Stimulated activated CD4-positive, alpha-beta T cell treated with anti-CD3 and anti-CD28 coated beads, Interleukin-12 subunit alpha, Interleukin-12 subunit beta, amount 100 ng/mL, for 48 hours (primary cell): ENCODE measurements at regions not wholly inside any gene's neighbourhood (a gene's known extent, or its start where the extent isn't known, plus 50 kb on each side); places are given as distances from the start of the nearest gene placed in this dataset.

Source experiments
- DNase-seq, 3 donors: peaks; one replicate each; pipeline ENCODE4 v3.0.0-alpha.2; 2020; ENCODE audit warnings: low read depth in 2 of 3, low spot score in 1 of 3

DNA sequence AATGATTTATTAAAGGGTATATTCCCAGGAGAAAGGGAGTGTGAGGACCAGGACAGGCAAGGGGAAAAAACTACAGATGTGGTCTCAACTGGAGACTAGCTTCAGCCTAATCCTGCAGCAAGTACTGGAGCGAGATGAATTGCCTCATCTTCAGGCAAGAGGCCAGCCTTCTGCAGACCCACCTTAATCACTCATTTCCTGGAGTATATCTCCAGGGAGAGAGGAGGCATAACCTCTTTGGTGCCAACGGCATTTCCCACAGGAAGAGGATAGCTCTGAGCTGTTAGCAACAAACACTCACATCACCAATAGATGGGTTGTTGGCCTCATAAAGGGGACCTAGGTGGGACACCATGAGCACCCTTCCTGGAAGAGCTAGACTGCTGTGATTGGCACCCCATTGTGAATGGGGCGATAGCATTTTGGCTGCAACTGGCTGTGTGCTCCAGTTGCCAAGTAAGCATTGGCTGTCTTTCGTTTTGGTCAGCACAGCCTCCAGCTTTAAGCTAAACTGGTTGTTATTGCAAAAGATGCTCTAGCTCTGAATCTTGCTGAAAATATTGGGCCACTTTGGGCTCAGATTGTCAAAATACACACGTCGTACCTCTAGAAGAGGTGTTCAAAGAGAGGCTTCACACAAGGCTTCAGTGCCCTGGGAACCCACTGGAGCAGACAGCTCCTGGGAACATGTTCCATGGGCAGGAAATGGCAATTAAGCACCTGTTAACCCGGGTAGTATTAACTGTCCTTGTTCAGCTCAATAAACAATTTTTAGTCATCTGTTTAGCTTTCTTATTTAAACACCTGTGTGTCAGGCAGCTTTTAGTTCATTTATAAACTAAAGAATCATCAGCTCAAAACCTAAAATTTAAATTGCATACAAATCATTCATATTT, 314.8 kb upstream of the C1orf87 start:
- no peak for DNase-seq

DNA sequence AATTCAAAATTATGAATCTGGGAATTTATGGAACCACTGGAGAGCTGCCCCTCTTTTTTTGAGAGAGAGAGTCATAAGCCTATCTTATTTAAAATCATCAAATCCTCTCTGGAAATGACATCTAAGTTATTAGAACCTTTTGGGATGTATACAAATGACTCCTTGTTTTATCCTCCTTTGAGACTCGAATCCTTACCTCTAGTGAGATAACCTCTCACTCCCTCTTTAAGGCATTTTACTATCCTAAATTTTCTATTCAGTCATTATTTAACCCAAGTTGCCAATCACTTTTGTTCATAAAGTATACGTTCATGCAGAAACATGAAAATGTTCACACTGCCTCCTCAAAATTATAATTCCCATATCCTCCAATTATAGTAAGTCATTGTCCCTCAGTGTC, 313.6 kb upstream of the C1orf87 start:
- DNase-seq = no peak

DNA sequence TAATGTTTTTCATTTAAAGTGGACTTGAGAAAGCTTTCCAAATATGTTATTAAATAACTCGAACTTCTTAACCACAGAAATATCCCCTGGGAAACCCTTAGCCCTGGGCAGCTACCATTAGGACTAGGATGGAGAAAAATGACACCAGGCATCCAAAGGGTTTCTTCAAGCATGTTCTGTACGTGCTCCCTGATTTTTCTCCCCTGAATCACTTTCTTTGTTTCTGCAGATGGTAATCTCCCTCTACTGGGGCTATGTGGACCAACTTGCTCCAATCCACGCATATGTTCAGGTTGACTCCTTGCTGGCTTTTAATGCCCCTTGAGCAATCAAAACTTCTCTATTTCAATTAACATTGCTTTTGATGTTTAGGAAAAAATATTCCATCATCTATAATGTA, 312.7 kb upstream of the C1orf87 start:
- no peak for DNase-seq

- no peak for DNase-seq
These were observed 302.6 kb upstream of the C1orf87 start for GRCh38 chr1:60376196-60376595.

- no peak for DNase-seq
These were observed 301.0 kb upstream of the C1orf87 start for GRCh38 chr1:60374537-60374936.

- no peak for DNase-seq
These were observed 294.0 kb upstream of the C1orf87 start for GRCh38 chr1:60367532-60367931.

- no peak for DNase-seq
These were observed 285.9 kb upstream of the C1orf87 start for GRCh38 chr1:60359431-60359830.

- DNase-seq = no peak
These were observed 277.0 kb upstream of the C1orf87 start for GRCh38 chr1:60350531-60350930.

DNA sequence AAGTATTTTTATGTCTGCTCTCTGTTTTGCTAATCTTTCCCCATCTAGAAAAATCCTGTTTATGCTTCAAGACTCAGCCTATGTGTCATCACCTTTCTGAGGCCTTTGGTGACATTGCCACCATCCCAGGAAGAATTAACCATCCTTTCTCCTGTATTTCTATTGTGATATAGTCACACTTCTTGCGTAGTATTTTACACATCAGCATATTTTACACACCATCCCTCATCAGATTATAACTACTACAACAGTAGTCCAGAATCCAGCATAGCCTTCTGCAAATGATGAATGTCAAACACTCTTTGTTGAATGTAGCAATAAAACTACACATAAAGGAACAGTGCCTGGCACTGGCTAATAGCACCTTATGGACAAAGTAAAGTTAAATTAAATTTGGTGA, 275.3 kb upstream of the C1orf87 start:
- DNase-seq = no peak

DNA sequence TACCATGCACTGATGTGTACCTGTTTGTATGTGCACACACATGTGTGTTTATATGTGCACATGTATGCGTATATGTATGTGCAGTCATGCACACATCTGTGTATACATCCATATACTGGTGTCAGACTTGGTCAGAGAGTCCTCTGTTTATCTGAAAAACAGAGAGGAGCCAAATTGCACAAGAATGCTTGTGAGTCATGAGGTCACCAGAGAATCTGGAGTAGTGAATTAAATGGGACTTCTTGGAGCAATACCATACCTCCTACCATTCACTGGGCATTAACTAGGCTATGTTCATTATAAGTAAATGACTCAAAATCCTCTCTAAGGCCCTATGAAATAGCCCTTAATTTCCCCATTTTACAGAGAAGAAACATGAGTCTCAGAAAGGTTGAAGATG, 272.1 kb upstream of the C1orf87 start:
- no peak for DNase-seq

- DNase-seq = no peak
These were observed 271.5 kb upstream of the C1orf87 start for GRCh38 chr1:60345049-60345448.

DNA sequence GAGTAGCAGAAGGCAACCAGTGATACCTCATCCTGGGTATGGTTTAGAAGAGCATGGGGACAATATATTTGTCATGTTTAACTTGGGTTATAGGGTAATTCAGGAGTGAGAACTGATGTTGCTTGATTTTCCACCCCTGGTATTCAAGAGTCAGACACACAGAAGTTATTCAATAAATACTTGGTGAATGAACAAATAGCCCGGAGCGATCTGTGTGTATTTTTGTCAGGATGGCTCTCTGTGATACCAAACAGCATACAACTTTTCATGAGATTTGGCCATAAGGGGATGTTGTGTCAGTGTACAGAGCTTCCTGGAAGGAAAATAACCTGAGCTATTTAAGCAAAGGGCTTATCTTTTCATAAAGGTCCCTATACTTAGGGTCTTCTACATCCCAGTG, 270.2 kb upstream of the C1orf87 start:
- DNase-seq = no peak

DNA sequence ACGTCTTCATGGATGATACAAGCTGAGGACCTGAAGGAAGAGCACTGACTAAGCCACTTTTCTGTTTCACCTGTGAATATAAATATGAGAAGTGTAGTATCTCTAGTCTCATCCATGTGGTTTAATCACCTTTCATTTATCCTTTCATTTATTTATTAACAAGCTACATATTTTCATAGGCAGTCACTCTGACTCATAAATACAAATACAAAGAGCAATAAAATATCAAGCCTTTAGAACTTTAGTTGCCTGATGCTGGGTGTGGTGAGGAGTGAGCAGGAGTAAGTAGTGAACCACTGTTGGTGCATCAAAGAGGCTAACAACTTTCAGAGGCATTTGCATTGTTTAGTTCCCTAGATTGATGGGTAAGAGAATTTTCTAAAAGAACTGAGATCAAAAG, 269.0 kb upstream of the C1orf87 start:
- no peak for DNase-seq

DNA sequence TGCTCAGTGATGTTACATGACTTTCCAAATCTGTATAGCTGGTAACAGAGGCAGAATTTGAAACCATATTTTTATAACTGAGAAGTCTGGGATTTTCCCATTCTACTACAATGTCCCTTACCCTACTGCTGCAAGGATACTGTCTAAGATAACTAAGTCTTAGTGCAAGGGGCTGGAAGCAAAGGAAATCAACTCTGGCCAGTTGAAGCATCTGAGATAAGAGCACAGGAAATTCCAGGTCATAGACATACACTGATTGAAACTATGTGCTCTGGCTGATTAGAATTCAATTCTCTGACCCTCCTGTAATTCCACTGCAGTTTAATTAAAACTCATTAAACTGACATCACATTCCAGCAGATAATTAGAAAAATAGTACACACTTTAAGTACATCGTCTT, 267.7 kb upstream of the C1orf87 start:
- DNase-seq = no peak

GRCh38 chr1:60331647-60332046, 258.1 kb upstream of the C1orf87 start:
- no peak for DNase-seq

DNA sequence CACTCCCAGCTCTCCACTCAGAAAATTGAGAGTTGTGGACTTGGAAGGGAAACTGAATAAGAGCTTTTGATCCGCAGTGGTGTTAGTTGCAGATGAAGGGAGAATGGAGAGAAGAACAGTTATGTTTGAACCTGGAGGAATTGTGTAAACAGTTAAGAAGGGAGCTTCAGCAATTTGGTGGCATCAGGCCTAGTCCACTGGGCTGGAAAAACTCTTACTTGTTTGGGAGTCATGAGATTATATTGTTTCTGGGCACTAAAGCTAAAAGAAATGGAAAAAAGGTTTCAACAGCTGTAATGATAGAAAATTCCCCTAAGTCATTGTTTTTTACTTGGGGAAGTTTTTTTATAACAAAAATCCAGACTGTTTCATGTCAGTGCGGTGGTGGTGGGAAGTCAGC, 256.1 kb upstream of the C1orf87 start:
- no peak for DNase-seq

- DNase-seq = no peak
These were observed 238.3 kb upstream of the C1orf87 start for GRCh38 chr1:60311838-60312237.

- no peak for DNase-seq
These were observed 226.0 kb upstream of the C1orf87 start for GRCh38 chr1:60299581-60299980.

GRCh38 chr1:60298290-60298689, 224.7 kb upstream of the C1orf87 start:
- DNase-seq = no peak

GRCh38 chr1:60296794-60297193, 223.2 kb upstream of the C1orf87 start:
- DNase-seq = no peak

DNA sequence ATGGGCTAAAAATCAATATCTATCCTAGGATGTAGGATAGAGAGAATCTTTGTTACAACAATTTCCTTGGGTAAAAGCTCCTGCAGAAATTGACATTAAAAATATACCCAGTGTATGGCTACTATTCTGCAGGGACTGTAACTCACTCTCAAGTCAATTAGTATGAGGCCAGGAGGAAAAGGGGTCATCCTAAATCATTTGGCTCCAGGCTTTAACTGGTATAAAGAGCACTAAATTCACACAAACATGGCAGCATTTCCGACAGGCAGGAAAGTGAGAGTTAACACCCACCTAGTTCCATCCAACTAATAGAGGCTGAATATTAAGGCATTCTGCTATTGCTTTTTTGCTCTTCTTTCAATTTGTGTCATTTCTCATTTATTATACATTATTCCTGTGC, 218.6 kb upstream of the C1orf87 start:
- no peak for DNase-seq

DNA sequence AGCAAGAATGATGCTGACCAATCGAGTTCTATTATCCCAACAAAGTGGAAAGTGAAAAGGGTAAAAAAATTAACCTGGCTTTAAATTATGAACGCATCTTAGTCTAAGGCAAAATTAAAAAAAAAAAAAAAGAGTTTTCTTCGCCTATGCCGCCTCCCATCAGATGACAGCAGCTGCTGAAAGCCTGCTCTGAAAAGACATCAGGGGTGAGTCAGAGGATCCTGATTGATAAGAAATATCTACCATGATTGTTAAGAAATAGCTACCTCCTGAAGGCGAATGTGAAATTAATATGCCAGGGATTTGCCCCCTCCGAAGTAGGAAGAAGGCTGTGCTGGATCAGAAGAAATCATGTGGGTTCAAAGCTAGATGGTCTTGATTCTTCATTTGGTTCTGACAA, 216.8 kb upstream of the C1orf87 start:
- no peak for DNase-seq

DNA sequence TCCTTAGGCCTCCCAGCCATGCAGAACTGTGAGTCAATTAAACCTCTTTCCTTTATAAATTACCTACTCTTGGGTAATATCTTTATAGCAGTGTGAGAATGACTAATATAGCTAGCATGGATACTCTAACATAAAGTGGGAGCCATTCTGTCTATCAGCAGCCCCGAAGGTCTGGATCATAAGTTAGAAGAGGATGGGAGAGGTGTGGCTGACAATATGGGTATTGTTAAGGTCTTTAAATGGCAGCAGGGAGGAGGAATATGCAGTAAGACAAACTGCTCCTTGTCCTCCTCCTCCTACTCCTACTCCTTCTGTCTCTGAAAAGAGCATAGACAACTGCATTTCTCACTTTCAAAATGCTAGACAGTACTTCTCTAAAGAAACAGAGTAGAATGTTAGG, 214.0 kb upstream of the C1orf87 start:
- DNase-seq = no peak
